ENCODE measurements at regions not wholly inside any gene's neighbourhood (a gene's known extent, or its start where the extent isn't known, plus 50 kb on each side); places are given as distances from the start of the nearest gene placed in this dataset.

DNA sequence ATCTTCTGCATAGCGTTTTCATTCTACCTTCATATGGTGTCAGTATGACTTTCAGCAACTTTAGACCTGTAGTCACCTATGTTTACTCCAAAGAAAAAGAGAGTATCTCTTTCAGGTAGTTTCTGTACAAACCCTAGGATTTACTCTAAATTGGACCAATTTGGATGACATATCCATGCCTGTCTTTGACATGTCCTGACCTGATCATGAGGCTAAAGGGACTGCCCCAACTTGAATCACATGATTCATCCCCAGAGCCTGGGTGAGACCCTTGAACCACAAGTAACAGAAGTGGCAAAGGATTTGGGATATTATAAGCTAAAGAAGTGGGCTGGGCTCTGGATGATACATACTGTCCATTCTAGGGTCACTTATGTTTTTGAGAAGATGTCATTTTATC lies 124.5 kb upstream of the CSNK1A1L start:
- Histone ChIP-seq H2AFZ (ENCODE audit: low read depth, low read length) (no peak overlapping the region), H3K18ac (ENCODE audit: low read depth in 1 of 2, low read length in 2 of 2) (no peak overlapping the region), H3K4ac (ENCODE audit: low read depth in 1 of 2, low read length in 2 of 2) (no peak overlapping the region), H3K4me2 (ENCODE audit: low read length, poor library complexity, severe bottlenecking) (no peak overlapping the region), H3K79me1 (replicated peaks; ENCODE audit: low read length, poor library complexity, severe bottlenecking) (no peaks in the 10 kb centered on the region), H2BK15ac (ENCODE audit: low read depth, poor library complexity, severe bottlenecking) (no peak overlapping the region), H2BK120ac (ENCODE audit: low read depth, low read length) (no peak overlapping the region), H3K9me3 (ENCODE audit: control insufficient read depth, low read length) (peaks cover 19% of the 10 kb centered on the region), H3K4me1 (ENCODE audit: control insufficient read depth, insufficient read depth, low read depth, low read length) (no peaks in the 10 kb centered on the region), H3K36me3 (ENCODE audit: control insufficient read depth in 1 of 2, insufficient read depth in 2 of 2, low read depth in 1 of 2, low read length in 2 of 2) (no peaks in the 10 kb centered on the region), H4K91ac (ENCODE audit: low read length) (no peak overlapping the region), H3K14ac (ENCODE audit: low read length in 2 of 2) (no peak overlapping the region), H3K9ac (ENCODE audit: low read length) (no peak overlapping the region), H4K8ac (ENCODE audit: low read length) (no peak overlapping the region), H3K27ac (ENCODE audit: low read length, poor library complexity, severe bottlenecking) (no peak overlapping the region), H2BK12ac (ENCODE audit: low read length in 2 of 2) (no peak overlapping the region), H3K27me3 (ENCODE audit: control insufficient read depth in 1 of 2, insufficient read depth in 1 of 2, low read length in 2 of 2) (no peaks in the 10 kb centered on the region), H2AK5ac (ENCODE audit: low read length, severe bottlenecking) (no peak overlapping the region), H3K23ac (ENCODE audit: low read length in 2 of 2) (no peak overlapping the region), H2BK5ac (ENCODE audit: low read depth, low read length, poor library complexity, severe bottlenecking) (no peak overlapping the region), H3K4me3 (ENCODE audit: insufficient read depth in 1 of 2, low read depth in 1 of 2, low read length in 2 of 2) (no peak overlapping the region)
- no CpG with 5 or more reads among the region's 1 CpG for WGBS
- no peak for DNase-seq

DNA sequence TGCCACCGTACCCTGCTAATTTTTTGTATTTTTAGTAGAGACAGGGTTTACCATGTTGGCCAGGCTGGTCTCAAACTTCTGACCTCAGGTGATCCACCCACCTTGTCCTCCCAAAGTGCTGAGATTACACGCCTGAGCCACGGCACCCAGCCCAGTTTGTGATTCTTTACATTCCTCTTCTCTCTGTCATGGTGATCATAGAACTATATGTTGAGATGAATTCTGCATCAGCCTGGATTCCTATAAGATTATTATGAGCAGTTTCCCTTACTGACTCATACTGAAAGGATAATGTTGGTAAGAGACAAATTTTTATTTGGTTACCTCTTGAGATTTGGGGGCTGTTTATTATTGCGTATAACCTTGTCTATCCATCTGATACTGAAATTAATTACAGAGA lies 121.5 kb upstream of the CSNK1A1L start:
- no peak overlapping the region for H2BK15ac ChIP-seq (ENCODE audit: low read depth, poor library complexity, severe bottlenecking)
- no peak for DNase-seq
- H2BK120ac ChIP-seq (ENCODE audit: low read depth, low read length), result no peak overlapping the region
- peaks cover 5% of the 10 kb centered on the region for H3K9me3 ChIP-seq (ENCODE audit: control insufficient read depth, low read length)
- H3K79me1 ChIP-seq (replicated peaks; ENCODE audit: low read length, poor library complexity, severe bottlenecking), result no peaks in the 10 kb centered on the region
- H4K8ac ChIP-seq (ENCODE audit: low read length), result no peak overlapping the region
- H3K27ac ChIP-seq (ENCODE audit: low read length, poor library complexity, severe bottlenecking), result no peak overlapping the region
- no peaks in the 10 kb centered on the region for H3K27me3 ChIP-seq (ENCODE audit: control insufficient read depth in 1 of 2, insufficient read depth in 1 of 2, low read length in 2 of 2)
- no peak overlapping the region for H2AFZ ChIP-seq (ENCODE audit: low read depth, low read length)
- H4K91ac ChIP-seq (ENCODE audit: low read length), result no peak overlapping the region
- 95% methylated on average over 4 of the region's 4 CpGs for WGBS
- H2BK12ac ChIP-seq (ENCODE audit: low read length in 2 of 2), result no peak overlapping the region
- no peak overlapping the region for H3K23ac ChIP-seq (ENCODE audit: low read length in 2 of 2)
- no peak overlapping the region for H3K4me2 ChIP-seq (ENCODE audit: low read length, poor library complexity, severe bottlenecking)
- no peak overlapping the region for H3K4ac ChIP-seq (ENCODE audit: low read depth in 1 of 2, low read length in 2 of 2)
- no peaks in the 10 kb centered on the region for H3K36me3 ChIP-seq (ENCODE audit: control insufficient read depth in 1 of 2, insufficient read depth in 2 of 2, low read depth in 1 of 2, low read length in 2 of 2)
- H2AK5ac ChIP-seq (ENCODE audit: low read length, severe bottlenecking), result no peak overlapping the region
- no peaks in the 10 kb centered on the region for H3K4me1 ChIP-seq (ENCODE audit: control insufficient read depth, insufficient read depth, low read depth, low read length)
- no peak overlapping the region for H3K14ac ChIP-seq (ENCODE audit: low read length in 2 of 2)
- no peak overlapping the region for H3K4me3 ChIP-seq (ENCODE audit: insufficient read depth in 1 of 2, low read depth in 1 of 2, low read length in 2 of 2)
- H3K9ac ChIP-seq (ENCODE audit: low read length), result no peak overlapping the region
- H3K18ac ChIP-seq (ENCODE audit: low read depth in 1 of 2, low read length in 2 of 2), result no peak overlapping the region
- H2BK5ac ChIP-seq (ENCODE audit: low read depth, low read length, poor library complexity, severe bottlenecking), result no peak overlapping the region

DNA sequence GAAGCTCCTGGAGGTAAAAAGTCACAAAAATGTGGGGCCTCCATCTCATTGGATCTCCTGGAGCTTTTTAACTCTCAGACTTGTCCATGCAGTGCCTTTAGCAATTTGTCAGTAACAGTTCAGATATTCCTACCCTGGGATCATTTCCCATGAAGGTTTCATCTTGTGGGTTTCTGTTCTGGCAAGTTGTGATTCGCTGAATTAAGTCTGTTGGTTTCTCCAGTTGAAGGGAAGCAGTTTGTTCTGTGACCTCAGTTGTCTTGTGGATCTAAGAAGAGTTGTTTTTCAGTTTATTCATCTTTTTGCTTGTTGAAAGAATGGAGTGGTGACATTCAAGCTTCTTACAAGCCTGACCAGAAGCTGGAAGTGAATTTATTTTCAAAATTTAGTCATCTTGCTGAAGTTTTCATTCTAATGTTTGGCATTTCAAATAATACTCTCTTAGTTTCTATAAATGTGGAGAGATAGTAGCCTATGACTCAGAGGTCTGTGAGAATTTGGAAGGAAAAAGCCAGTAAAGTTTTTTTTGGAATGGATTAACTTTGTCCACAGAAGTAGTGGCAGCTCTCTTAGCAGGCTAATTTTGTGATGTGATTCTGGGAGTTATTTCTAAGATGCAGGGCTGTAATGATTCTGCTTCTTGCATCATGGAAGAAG lies 120.1 kb upstream of the CSNK1A1L start:
- peak; percentile 17 for DNase-seq
- H2BK15ac ChIP-seq (ENCODE audit: low read depth, poor library complexity, severe bottlenecking), result no peak overlapping the region
- H2BK120ac ChIP-seq (ENCODE audit: low read depth, low read length), result no peak overlapping the region
- H3K4ac ChIP-seq (ENCODE audit: low read depth in 1 of 2, low read length in 2 of 2), result no peak overlapping the region
- no peaks in the 10 kb centered on the region for H3K79me1 ChIP-seq (replicated peaks; ENCODE audit: low read length, poor library complexity, severe bottlenecking)
- H3K4me3 ChIP-seq (ENCODE audit: insufficient read depth in 1 of 2, low read depth in 1 of 2, low read length in 2 of 2), result no peak overlapping the region
- no peaks in the 10 kb centered on the region for H3K36me3 ChIP-seq (ENCODE audit: control insufficient read depth in 1 of 2, insufficient read depth in 2 of 2, low read depth in 1 of 2, low read length in 2 of 2)
- no peak overlapping the region for H2AFZ ChIP-seq (ENCODE audit: low read depth, low read length)
- H3K27me3 ChIP-seq (ENCODE audit: control insufficient read depth in 1 of 2, insufficient read depth in 1 of 2, low read length in 2 of 2), result no peaks in the 10 kb centered on the region
- H3K14ac ChIP-seq (ENCODE audit: low read length in 2 of 2), result no peak overlapping the region
- peak overlapping the region in 1 of 2 experiments; percentile 33 for H3K18ac ChIP-seq (ENCODE audit: low read depth in 1 of 2, low read length in 2 of 2)
- WGBS, result 81% methylated on average over 1 of the region's 1 CpG
- H3K27ac ChIP-seq (ENCODE audit: low read length, poor library complexity, severe bottlenecking), result no peak overlapping the region
- no peak overlapping the region for H2AK5ac ChIP-seq (ENCODE audit: low read length, severe bottlenecking)
- H4K8ac ChIP-seq (ENCODE audit: low read length), result no peak overlapping the region
- H3K9me3 ChIP-seq (ENCODE audit: control insufficient read depth, low read length), result peaks cover 5% of the 10 kb centered on the region
- H2BK12ac ChIP-seq (ENCODE audit: low read length in 2 of 2), result no peak overlapping the region
- H3K23ac ChIP-seq (ENCODE audit: low read length in 2 of 2), result no peak overlapping the region
- peak overlapping the region; percentile 58 for H3K9ac ChIP-seq (ENCODE audit: low read length)
- no peak overlapping the region for H2BK5ac ChIP-seq (ENCODE audit: low read depth, low read length, poor library complexity, severe bottlenecking)
- no peak overlapping the region for H3K4me2 ChIP-seq (ENCODE audit: low read length, poor library complexity, severe bottlenecking)
- H4K91ac ChIP-seq (ENCODE audit: low read length), result no peak overlapping the region
- no peaks in the 10 kb centered on the region for H3K4me1 ChIP-seq (ENCODE audit: control insufficient read depth, insufficient read depth, low read depth, low read length)

DNA sequence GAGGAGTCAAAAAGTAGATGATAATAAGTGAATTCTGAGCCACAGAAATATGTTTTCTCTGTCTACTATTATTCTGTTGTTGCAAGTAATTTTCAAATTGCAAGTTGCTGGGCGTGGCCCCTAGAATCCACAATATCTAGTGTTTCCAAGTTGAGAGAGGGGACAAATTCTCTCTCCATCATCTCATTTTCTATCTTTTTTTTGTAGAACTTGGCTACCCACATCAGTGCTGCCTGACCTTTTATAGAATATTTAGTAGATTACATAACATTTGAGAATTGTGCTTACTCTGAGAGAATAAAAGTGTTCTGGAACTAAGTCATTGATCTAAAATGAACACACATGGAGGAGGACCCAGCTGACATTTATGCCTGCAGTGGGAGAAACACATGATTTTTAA lies 110.9 kb upstream of the CSNK1A1L start:
- Histone ChIP-seq H3K4me2 (ENCODE audit: low read length, poor library complexity, severe bottlenecking) (no peak overlapping the region), H2BK15ac (ENCODE audit: low read depth, poor library complexity, severe bottlenecking) (no peak overlapping the region), H3K4me3 (ENCODE audit: insufficient read depth in 1 of 2, low read depth in 1 of 2, low read length in 2 of 2) (no peak overlapping the region), H4K8ac (ENCODE audit: low read length) (no peak overlapping the region), H2BK12ac (ENCODE audit: low read length in 2 of 2) (no peak overlapping the region), H2AK5ac (ENCODE audit: low read length, severe bottlenecking) (no peak overlapping the region), H3K9me3 (ENCODE audit: control insufficient read depth, low read length) (no peaks in the 10 kb centered on the region), H3K27ac (ENCODE audit: low read length, poor library complexity, severe bottlenecking) (no peak overlapping the region), H3K14ac (ENCODE audit: low read length in 2 of 2) (no peak overlapping the region), H3K18ac (ENCODE audit: low read depth in 1 of 2, low read length in 2 of 2) (no peak overlapping the region), H3K36me3 (ENCODE audit: control insufficient read depth in 1 of 2, insufficient read depth in 2 of 2, low read depth in 1 of 2, low read length in 2 of 2) (no peaks in the 10 kb centered on the region), H2BK5ac (ENCODE audit: low read depth, low read length, poor library complexity, severe bottlenecking) (no peak overlapping the region), H4K91ac (ENCODE audit: low read length) (no peak overlapping the region), H2AFZ (ENCODE audit: low read depth, low read length) (no peak overlapping the region), H3K4ac (ENCODE audit: low read depth in 1 of 2, low read length in 2 of 2) (no peak overlapping the region), H3K9ac (ENCODE audit: low read length) (no peak overlapping the region), H3K27me3 (ENCODE audit: control insufficient read depth in 1 of 2, insufficient read depth in 1 of 2, low read length in 2 of 2) (no peaks in the 10 kb centered on the region), H3K23ac (ENCODE audit: low read length in 2 of 2) (no peak overlapping the region), H3K4me1 (ENCODE audit: control insufficient read depth, insufficient read depth, low read depth, low read length) (no peaks in the 10 kb centered on the region), H2BK120ac (ENCODE audit: low read depth, low read length) (no peak overlapping the region), H3K79me1 (replicated peaks; ENCODE audit: low read length, poor library complexity, severe bottlenecking) (no peaks in the 10 kb centered on the region)
- no peak for DNase-seq
- 56% methylated on average over 1 of the region's 1 CpG for WGBS
